Naive thymus-derived CD4-positive, alpha-beta T cell (primary cell): ENCODE measurements at regions not wholly inside any gene's neighbourhood (a gene's known extent, or its start where the extent isn't known, plus 50 kb on each side); places are given as distances from the start of the nearest gene placed in this dataset.
"Not testable (repeated sequence)": the region's sequence is repeated elsewhere in the genome, so short reads cannot be mapped to it uniquely, and the experiment has no call there.

ENCODE experiments used
- ATAC-seq: fragments of 150-1000 bp; cut with Tn5 transposase; 2 replicates; pipeline ENCODE4 v1.10.0; 2021; ENCODE audit warnings: mild to moderate bottlenecking, moderate library complexity
- CTCF ChIA-PET: fragments of 350-600 bp; sonication (Branson Sonifier 250); formaldehyde crosslinking; loops from one replicate; lab custom pipeline; 2021; ENCODE audit warnings: antibody characterized with exemption; lab: Charles Lee
- POLR2A ChIA-PET: fragments of 350-600 bp; sonication (Branson Sonifier 250); formaldehyde crosslinking; loops from one replicate; lab custom pipeline; 2021; ENCODE audit warnings: antibody characterized with exemption, inconsistent platforms; lab: Charles Lee
- DNase-seq, 9 donors: peaks; one replicate each; pipeline versions ENCODE4 v3.0.0 to v3.0.0-alpha.2; 2020 to 2022; ENCODE audit warnings: mixed read lengths in 1 of 9
- H3K27ac ChIP-seq: one replicate; pipeline ENCODE4 v1.7.0; 2013; ENCODE audit warnings: mild to moderate bottlenecking, low read depth, low read length, moderate library complexity
- H3K27me3 ChIP-seq, 2 donors: one replicate each; pipeline ENCODE4 v1.7.0; 2013; ENCODE audit warnings: low read length in 2 of 2, mild to moderate bottlenecking in 2 of 2, moderate library complexity in 2 of 2; ENCODE audit not compliant: control insufficient read depth in 2 of 2, insufficient read depth in 2 of 2
- H3K36me3 ChIP-seq, 3 experiments: 1 replicate in 2 of 3; 2 replicates in 1 of 3; pipeline ENCODE4 v1.7.0; 2013; ENCODE audit warnings: low read length in 3 of 3, mild to moderate bottlenecking in 3 of 3, moderate library complexity in 1 of 3; ENCODE audit not compliant: insufficient read depth in 3 of 3, control insufficient read depth in 2 of 3
- H3K4me1 ChIP-seq, 2 donors: one replicate each; pipeline ENCODE4 v1.7.0; 2013; ENCODE audit warnings: low read length in 2 of 2, mild to moderate bottlenecking in 2 of 2, moderate library complexity in 1 of 2; ENCODE audit not compliant: control insufficient read depth in 2 of 2, insufficient read depth in 2 of 2
- H3K4me3 ChIP-seq: 2 replicates; pipeline ENCODE4 v1.7.0; 2013; ENCODE audit warnings: mild to moderate bottlenecking, low read length
- H3K9me3 ChIP-seq, 3 experiments: 1 replicate in 2 of 3; 2 replicates in 1 of 3; pipeline ENCODE4 v1.7.0; 2013; ENCODE audit warnings: low read length in 3 of 3; ENCODE audit not compliant: control insufficient read depth in 2 of 3
- H3K27ac Mint-ChIP-seq, 9 donors: one replicate each; pipeline ENCODE4 v1.8.0; 2020 to 2022; ENCODE audit warnings: mixed read lengths in 9 of 9, mild to moderate bottlenecking in 8 of 9, moderate library complexity in 5 of 9, inconsistent platforms in 2 of 9
- H3K27me3 Mint-ChIP-seq, 5 donors: one replicate each; pipeline ENCODE4 v1.8.0; 2021 to 2022; ENCODE audit warnings: mixed read lengths in 5 of 5, mild to moderate bottlenecking in 1 of 5
- H3K36me3 Mint-ChIP-seq, 5 donors: one replicate each; pipeline ENCODE4 v1.8.0; 2020 to 2022; ENCODE audit warnings: mixed read lengths in 5 of 5, mild to moderate bottlenecking in 3 of 5, inconsistent platforms in 1 of 5
- H3K4me1 Mint-ChIP-seq, 7 donors: one replicate each; pipeline ENCODE4 v1.8.0; 2020 to 2022; ENCODE audit warnings: mixed read lengths in 7 of 7, mild to moderate bottlenecking in 3 of 7, inconsistent platforms in 1 of 7
- H3K4me3 Mint-ChIP-seq, 10 donors: one replicate each; pipeline ENCODE4 v1.8.0; 2020 to 2022; ENCODE audit warnings: mild to moderate bottlenecking in 10 of 10, mixed read lengths in 10 of 10, moderate library complexity in 6 of 10, inconsistent platforms in 2 of 10
- H3K9me3 Mint-ChIP-seq, 11 donors: one replicate each; pipeline ENCODE4 v1.8.0; 2020 to 2022; ENCODE audit warnings: mixed read lengths in 11 of 11, mild to moderate bottlenecking in 4 of 11, inconsistent platforms in 1 of 11, moderate library complexity in 1 of 11
- intact Hi-C, 2 donors: fragments of 100-400 bp; cut with micrococcal nuclease; formaldehyde crosslinking; loops; one replicate each; pipeline ENCODE4 v1.15.1; 2023

DNA sequence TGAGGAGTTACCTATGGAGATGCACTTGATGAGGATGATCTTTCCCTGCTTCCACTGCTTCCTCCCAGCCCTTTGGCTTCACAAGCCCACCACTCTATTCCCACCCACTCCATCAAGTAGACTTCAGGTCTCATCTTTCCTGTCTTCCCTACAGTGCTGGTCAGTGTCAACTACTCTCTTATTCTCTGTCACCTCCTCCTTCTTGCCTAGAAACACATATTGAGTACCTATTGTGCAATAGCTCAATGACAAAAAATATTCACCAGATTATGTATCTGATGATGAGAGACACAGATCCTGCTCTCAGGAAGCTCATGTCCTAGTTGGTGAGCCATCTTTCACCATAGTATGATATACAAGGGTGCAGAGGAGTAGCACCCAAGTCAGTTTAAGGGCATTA is 82.2 kb upstream of the NFASC start:
- Histone ChIP-seq H3K27me3 (peaks cover 0 to 2% of the 10 kb centered on the region in 2 donors), H3K27ac (no peak overlapping the region), H3K4me3 (no peak overlapping the region), H3K4me1 (no peaks in the 10 kb centered on the region), H3K36me3 (no peaks in the 10 kb centered on the region), H3K9me3 (no peaks in the 10 kb centered on the region)
- Mint-ChIP-seq H3K9me3 (peaks cover 0 to 3% (median 0%) of the 10 kb centered on the region in 11 donors), H3K27ac (no peak overlapping the region), H3K4me3 (no peak overlapping the region), H3K27me3 (peaks cover 27 to 49% (median 37%) of the 10 kb centered on the region in 5 donors), H3K4me1 (peaks cover 0 to 8% (median 2%) of the 10 kb centered on the region in 7 donors), H3K36me3 (no peaks in the 10 kb centered on the region)
- ATAC-seq (no peak), DNase-seq (no peak)
- ChIA-PET POLR2A (no interaction called here), CTCF (interaction anchor here (2.7 kb wide), 1 partner anchor 18 kb away, joined by 15 read pairs; no protein-coding TSS in a partner anchor)
- intact Hi-C loops: no loop called here

GRCh38 chr1:204791453-204792353 is 79.0 kb upstream of the NFASC start:
- DNase-seq (peak; percentile 57 to 80 (median 73)), ATAC-seq (peak; percentile 96)
- Mint-ChIP-seq H3K27ac (peak overlapping the region in 1 of 9 donors; percentile 24), H3K27me3 (peaks cover 27 to 36% (median 30%) of the 10 kb centered on the region in 5 donors), H3K4me3 (no peak overlapping the region), H3K9me3 (peaks cover 0 to 3% (median 0%) of the 10 kb centered on the region in 11 donors), H3K36me3 (no peaks in the 10 kb centered on the region), H3K4me1 (peaks cover 0 to 8% (median 2%) of the 10 kb centered on the region in 7 donors)
- Histone ChIP-seq H3K9me3 (no peaks in the 10 kb centered on the region), H3K4me1 (no peaks in the 10 kb centered on the region), H3K27ac (no peak overlapping the region), H3K36me3 (no peaks in the 10 kb centered on the region), H3K4me3 (no peak overlapping the region), H3K27me3 (peaks cover 0 to 2% of the 10 kb centered on the region in 2 donors)
- intact Hi-C loops: loop anchor here (1.0 kb wide), 1 partner anchor 16 kb away; no protein-coding TSS in a partner anchor
- POLR2A ChIA-PET: no interaction called here
- CTCF ChIA-PET: interaction anchor here (0.7 to 3.4 kb wide), 15 partner anchors 8 to 529 kb away, joined by 3 to 44 read pairs (median 3); no protein-coding TSS in a partner anchor

DNA sequence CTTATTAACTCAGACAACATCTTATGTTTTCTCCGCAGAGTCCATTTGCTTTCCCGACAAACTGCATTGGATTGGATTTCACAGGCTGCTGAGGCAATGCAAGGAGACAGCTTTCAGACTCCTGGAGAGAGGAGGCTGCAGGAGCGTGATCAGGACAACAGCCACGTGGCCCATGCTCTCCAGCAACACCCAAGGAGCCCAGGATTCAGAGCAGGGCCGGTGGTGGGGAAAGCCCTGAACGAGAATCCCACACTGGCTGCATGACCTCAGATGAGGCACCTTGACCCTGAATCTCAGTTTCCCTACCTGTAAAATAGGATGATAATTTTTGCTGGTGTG is 78.3 kb upstream of the NFASC start:
- no peak for ATAC-seq
- H3K9me3 ChIP-seq: no peaks in the 10 kb centered on the region
- no peak overlapping the region for H3K4me3 ChIP-seq
- no peaks in the 10 kb centered on the region for H3K36me3 ChIP-seq
- H3K4me3 Mint-ChIP-seq: no peak overlapping the region
- peaks cover 0 to 5% (median 0%) of the 10 kb centered on the region in 11 donors for H3K9me3 Mint-ChIP-seq
- ChIA-PET POLR2A (no interaction called here), CTCF (interaction anchor here (0.7 to 3.4 kb wide), 13 partner anchors 9 to 229 kb away, joined by 3 to 44 read pairs (median 4); no protein-coding TSS in a partner anchor)
- intact Hi-C loops: no loop called here
- H3K27me3 ChIP-seq: peaks cover 0 to 2% of the 10 kb centered on the region in 2 donors
- no peak overlapping the region for H3K27ac ChIP-seq
- peaks cover 0 to 8% (median 2%) of the 10 kb centered on the region in 7 donors for H3K4me1 Mint-ChIP-seq
- no peaks in the 10 kb centered on the region for H3K36me3 Mint-ChIP-seq
- peaks cover 23 to 32% (median 27%) of the 10 kb centered on the region in 5 donors for H3K27me3 Mint-ChIP-seq
- DNase-seq: no peak
- no peaks in the 10 kb centered on the region for H3K4me1 ChIP-seq
- no peak overlapping the region for H3K27ac Mint-ChIP-seq

DNA sequence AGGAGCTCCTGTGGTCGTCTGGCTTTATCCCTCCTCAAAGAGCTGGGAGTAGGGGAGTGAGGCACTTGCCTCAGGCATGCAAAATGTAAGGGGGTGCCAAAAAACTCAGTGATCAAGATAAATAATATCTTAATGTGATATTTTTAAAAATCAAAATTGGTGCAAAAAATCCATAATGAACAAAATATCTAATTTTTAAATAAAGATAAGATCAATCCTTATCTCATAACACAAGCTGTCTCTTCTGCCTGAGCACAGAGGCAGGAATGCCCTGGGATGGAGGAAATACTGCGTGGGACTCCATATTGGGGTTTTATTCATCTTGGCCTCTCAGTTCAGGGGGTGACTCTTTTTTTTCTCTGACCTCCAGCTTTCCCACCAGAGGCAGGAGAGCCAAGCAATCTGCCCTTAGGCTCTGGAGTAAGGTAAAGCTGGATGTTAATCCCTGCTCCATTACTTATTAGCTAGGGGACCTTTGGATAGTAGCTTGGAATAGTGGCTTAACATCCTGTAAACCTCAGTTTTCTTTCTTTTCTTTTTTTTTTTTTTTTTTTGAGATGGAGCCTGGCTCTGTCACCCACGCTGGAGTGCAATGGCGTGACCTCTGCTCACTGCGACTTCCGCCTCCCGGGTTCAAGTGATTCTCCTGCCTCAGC is 77.3 kb upstream of the NFASC start:
- DNase-seq (no peak), ATAC-seq (no peak)
- Histone ChIP-seq H3K27me3 (peaks cover 0 to 2% of the 10 kb centered on the region in 2 donors), H3K9me3 (no peaks in the 10 kb centered on the region), H3K4me1 (no peaks in the 10 kb centered on the region), H3K27ac (no peak overlapping the region), H3K4me3 (no peak overlapping the region), H3K36me3 (no peaks in the 10 kb centered on the region)
- POLR2A ChIA-PET: no interaction called here
- H3K27ac Mint-ChIP-seq: no peak overlapping the region
- H3K36me3 Mint-ChIP-seq: no peaks in the 10 kb centered on the region
- no peak overlapping the region for H3K4me3 Mint-ChIP-seq
- H3K27me3 Mint-ChIP-seq: peaks cover 15 to 26% (median 21%) of the 10 kb centered on the region in 5 donors
- peaks cover 0 to 5% (median 0%) of the 10 kb centered on the region in 11 donors for H3K9me3 Mint-ChIP-seq
- intact Hi-C loops: no loop called here
- CTCF ChIA-PET: interaction anchor here (0.9 to 3.4 kb wide), 3 partner anchors 14 to 30 kb away, joined by 3 to 44 read pairs (median 8); no protein-coding TSS in a partner anchor
- H3K4me1 Mint-ChIP-seq: peaks cover 0 to 8% (median 2%) of the 10 kb centered on the region in 7 donors

GRCh38 chr1:204796886-204797285 is 73.8 kb upstream of the NFASC start:
- H3K27me3 Mint-ChIP-seq, DNase-seq, H3K9me3 Mint-ChIP-seq, intact Hi-C loops, ATAC-seq, H3K9me3 ChIP-seq, H3K27ac ChIP-seq, H3K4me1 Mint-ChIP-seq, H3K4me3 ChIP-seq, H3K27ac Mint-ChIP-seq, H3K36me3 ChIP-seq, H3K36me3 Mint-ChIP-seq, H3K27me3 ChIP-seq, H3K4me1 ChIP-seq, H3K4me3 Mint-ChIP-seq: not testable (repeated sequence)
- POLR2A ChIA-PET: interaction anchor here (0.7 kb wide), 1 partner anchor 12 kb away, joined by 3 read pairs; no protein-coding TSS in a partner anchor
- CTCF ChIA-PET: interaction anchor here (0.7 to 0.9 kb wide), 2 partner anchors 10 to 36 kb away, joined by 3 to 4 read pairs; no protein-coding TSS in a partner anchor

- intact Hi-C loops: no loop called here
- ChIA-PET POLR2A (interaction anchor here (0.7 kb wide), 1 partner anchor 11 kb away, joined by 3 read pairs; no protein-coding TSS in a partner anchor), CTCF (interaction anchor here (0.7 to 1.7 kb wide), 3 partner anchors 10 to 36 kb away, joined by 3 to 8 read pairs (median 4); no protein-coding TSS in a partner anchor)
- no peaks in the 10 kb centered on the region for H3K27me3 ChIP-seq
- H3K4me3 ChIP-seq: no peak overlapping the region
- H3K4me1 Mint-ChIP-seq: peaks cover 0 to 2% (median 0%) of the 10 kb centered on the region in 7 donors
- no peak overlapping the region for H3K4me3 Mint-ChIP-seq
- no peak for ATAC-seq
- H3K27me3 Mint-ChIP-seq: peaks cover 0 to 7% (median 3%) of the 10 kb centered on the region in 5 donors
- no peak overlapping the region for H3K27ac Mint-ChIP-seq
- H3K4me1 ChIP-seq: no peaks in the 10 kb centered on the region
- no peak for DNase-seq
- no peaks in the 10 kb centered on the region for H3K9me3 ChIP-seq
- no peaks in the 10 kb centered on the region for H3K36me3 Mint-ChIP-seq
- peaks cover 0 to 5% (median 0%) of the 10 kb centered on the region in 11 donors for H3K9me3 Mint-ChIP-seq
- no peaks in the 10 kb centered on the region for H3K36me3 ChIP-seq
- H3K27ac ChIP-seq: no peak overlapping the region
These were observed 73.3 kb upstream of the NFASC start for GRCh38 chr1:204797401-204797800.
